ENCODE measurements at regions not wholly inside any gene's neighbourhood (a gene's known extent, or its start where the extent isn't known, plus 50 kb on each side); places are given as distances from the start of the nearest gene placed in this dataset.

- H3K27ac ChIP-seq: no peak overlapping the region
- no peak for DNase-seq (ENCODE audit: low read depth, low spot score)
Measured at GRCh38 chr18:40824291-40824690, 1130.7 kb upstream of the PIK3C3 start.

- DNase-seq (ENCODE audit: low read depth, low spot score): no peak
- no peak overlapping the region for H3K27ac ChIP-seq
Measured at GRCh38 chr18:40821596-40822243, 1133.3 kb upstream of the PIK3C3 start.

GRCh38 chr18:40812981-40813515 is 1142.0 kb upstream of the PIK3C3 start:
- no peak for DNase-seq (ENCODE audit: low read depth, low spot score)

GRCh38 chr18:40810372-40810771 is 1144.7 kb upstream of the PIK3C3 start:
- DNase-seq (ENCODE audit: low read depth, low spot score): peak; percentile 24
- peak overlapping the region; percentile 42 for H3K27ac ChIP-seq

More at GRCh38 chr18:40812981-40813515, 1142.0 kb upstream of the PIK3C3 start:
- H3K27ac ChIP-seq: no peak overlapping the region

- H3K27ac ChIP-seq: no peak overlapping the region
- DNase-seq (ENCODE audit: low read depth, low spot score): peak; percentile 29
Measured at GRCh38 chr18:40789286-40789685, 1165.7 kb upstream of the PIK3C3 start.

GRCh38 chr18:40782453-40783130 is 1172.4 kb upstream of the PIK3C3 start:
- no peak for DNase-seq (ENCODE audit: low read depth, low spot score)
- H3K27ac ChIP-seq: no peak overlapping the region

GRCh38 chr18:40769786-40770185 is 1185.2 kb upstream of the PIK3C3 start:
- DNase-seq (ENCODE audit: low read depth, low spot score): no peak

GRCh38 chr18:40760251-40760650 is 1194.8 kb upstream of the PIK3C3 start:
- no peak overlapping the region for H3K27ac ChIP-seq
- no peak for DNase-seq (ENCODE audit: low read depth, low spot score)

More at GRCh38 chr18:40769786-40770185, 1185.2 kb upstream of the PIK3C3 start:
- no peak overlapping the region for H3K27ac ChIP-seq

- no peak overlapping the region for H3K27ac ChIP-seq
- no peak for DNase-seq (ENCODE audit: low read depth, low spot score)
Measured at GRCh38 chr18:40754477-40754876, 1200.6 kb upstream of the PIK3C3 start.

- no peak for DNase-seq (ENCODE audit: low read depth, low spot score)
- no peak overlapping the region for H3K27ac ChIP-seq
Measured at GRCh38 chr18:40752316-40752715, 1202.7 kb upstream of the PIK3C3 start.

- H3K27ac ChIP-seq: no peak overlapping the region
- no peak for DNase-seq (ENCODE audit: low read depth, low spot score)
Measured at GRCh38 chr18:40751186-40751585, 1203.8 kb upstream of the PIK3C3 start.

- DNase-seq (ENCODE audit: low read depth, low spot score): no peak
- H3K27ac ChIP-seq: no peak overlapping the region
Measured at GRCh38 chr18:40739029-40739428, 1216.0 kb upstream of the PIK3C3 start.

- H3K27ac ChIP-seq: no peak overlapping the region
- DNase-seq (ENCODE audit: low read depth, low spot score): no peak
Measured at GRCh38 chr18:40738321-40738880, 1216.6 kb upstream of the PIK3C3 start.

- H3K27ac ChIP-seq: no peak overlapping the region
- no peak for DNase-seq (ENCODE audit: low read depth, low spot score)
Measured at GRCh38 chr18:40708726-40709125, 1246.3 kb upstream of the PIK3C3 start.

- DNase-seq (ENCODE audit: low read depth, low spot score): no peak
Measured at GRCh38 chr18:40707797-40708196, 1247.2 kb upstream of the PIK3C3 start.

GRCh38 chr18:40698129-40698528 is 1256.9 kb upstream of the PIK3C3 start:
- no peak for DNase-seq (ENCODE audit: low read depth, low spot score)
- H3K27ac ChIP-seq: no peak overlapping the region

More at GRCh38 chr18:40707797-40708196, 1247.2 kb upstream of the PIK3C3 start:
- H3K27ac ChIP-seq: no peak overlapping the region

- no peak overlapping the region for H3K27ac ChIP-seq
- no peak for DNase-seq (ENCODE audit: low read depth, low spot score)
Measured at GRCh38 chr18:40695526-40695925, 1259.5 kb upstream of the PIK3C3 start.

- no peak for DNase-seq (ENCODE audit: low read depth, low spot score)
- no peak overlapping the region for H3K27ac ChIP-seq
Measured at GRCh38 chr18:40692871-40693270, 1262.2 kb upstream of the PIK3C3 start.

- no peak for DNase-seq (ENCODE audit: low read depth, low spot score)
- no peak overlapping the region for H3K27ac ChIP-seq
Measured at GRCh38 chr18:40690062-40690461, 1265.0 kb upstream of the PIK3C3 start.

- no peak overlapping the region for H3K27ac ChIP-seq
- no peak for DNase-seq (ENCODE audit: low read depth, low spot score)
Measured at GRCh38 chr18:40687399-40687798, 1267.6 kb upstream of the PIK3C3 start.

GRCh38 chr18:40686836-40687235 is 1268.2 kb upstream of the PIK3C3 start:
- no peak overlapping the region for H3K27ac ChIP-seq
- no peak for DNase-seq (ENCODE audit: low read depth, low spot score)
